NCI-H2081 (cell line): ENCODE measurements at regions not wholly inside any gene's neighbourhood (a gene's known extent, or its start where the extent isn't known, plus 50 kb on each side); places are given as distances from the start of the nearest gene placed in this dataset.
A peak's percentile ranks its signal among the peaks of the same experiment; 100 is the strongest.
"Not testable (repeated sequence)": the region's sequence is repeated elsewhere in the genome, so short reads cannot be mapped to it uniquely, and the experiment has no call there.

Source experiments
- DNase-seq, 2 experiments: peaks; one replicate each; lab custom pipeline; 2025; lab: John Stamatoyannopoulos, UW

- peak; percentile 16 to 62 for DNase-seq
These were observed 783.2 kb upstream of the NEGR1 start for GRCh38 chr1:73065339-73066041.

- DNase-seq = no peak
These were observed 774.5 kb upstream of the NEGR1 start for GRCh38 chr1:73056826-73057225.

DNA sequence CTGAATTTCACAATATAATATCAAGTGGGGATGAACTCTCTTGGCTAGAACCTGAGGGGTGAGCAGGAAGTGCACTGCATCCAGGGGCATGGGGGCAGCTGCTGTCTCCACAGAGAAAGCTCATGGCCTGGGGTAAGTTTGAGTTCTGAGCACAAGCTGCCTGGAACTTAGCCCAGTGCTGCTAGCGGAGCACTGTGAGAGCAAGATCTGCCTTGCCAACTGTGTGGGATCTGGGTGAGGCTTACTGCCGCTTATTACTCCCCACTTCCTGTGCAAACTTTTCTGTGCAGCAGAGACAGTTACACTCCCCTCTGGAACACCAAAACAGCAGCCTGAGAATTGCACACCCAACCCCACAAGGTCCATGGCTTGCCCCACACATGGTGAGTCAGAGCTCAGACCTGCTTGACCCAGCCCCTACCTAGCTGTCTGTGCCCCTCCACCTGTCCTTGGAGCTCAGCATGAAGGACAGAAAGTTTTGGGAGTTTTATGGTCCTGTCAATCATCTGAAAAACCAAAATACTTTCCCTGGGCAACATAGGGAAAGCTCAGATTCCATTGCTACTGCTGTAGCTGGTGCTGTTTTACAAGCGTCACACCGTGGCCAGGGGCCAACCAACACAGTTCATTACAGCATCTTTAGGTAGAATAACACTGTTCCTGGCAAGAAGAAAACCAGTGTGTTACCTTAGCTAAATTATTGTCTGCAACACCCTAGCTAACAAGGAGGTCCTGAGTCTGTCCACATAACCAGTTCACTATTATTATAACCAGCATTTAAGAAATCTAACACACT, 762.1 kb upstream of the NEGR1 start:
- DNase-seq = no peak

- no peak for DNase-seq
These were observed 760.1 kb upstream of the NEGR1 start for GRCh38 chr1:73042403-73042802.

- no peak for DNase-seq
These were observed 758.5 kb upstream of the NEGR1 start for GRCh38 chr1:73040811-73041210.

DNA sequence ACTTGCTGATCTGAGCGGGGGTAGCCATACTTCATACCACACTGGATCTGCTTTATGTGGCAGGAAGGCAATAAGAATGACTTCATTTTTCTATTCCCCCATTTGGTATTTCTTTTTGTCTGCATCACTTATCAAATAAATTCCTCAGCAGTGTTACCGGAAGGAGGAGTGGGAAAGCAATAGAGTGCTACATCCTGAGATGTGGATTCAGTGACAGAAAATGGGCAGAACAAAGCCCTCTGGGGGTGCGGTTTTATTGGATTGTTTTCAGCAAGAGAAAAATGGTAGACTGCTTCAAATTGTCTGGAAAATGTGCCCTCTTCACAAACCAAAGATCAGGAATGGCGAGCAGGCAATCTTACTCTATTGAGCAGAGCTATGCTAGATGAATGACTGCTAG, 751.9 kb upstream of the NEGR1 start:
- no peak for DNase-seq

- no peak for DNase-seq
These were observed 751.3 kb upstream of the NEGR1 start for GRCh38 chr1:73033640-73034039.

DNA sequence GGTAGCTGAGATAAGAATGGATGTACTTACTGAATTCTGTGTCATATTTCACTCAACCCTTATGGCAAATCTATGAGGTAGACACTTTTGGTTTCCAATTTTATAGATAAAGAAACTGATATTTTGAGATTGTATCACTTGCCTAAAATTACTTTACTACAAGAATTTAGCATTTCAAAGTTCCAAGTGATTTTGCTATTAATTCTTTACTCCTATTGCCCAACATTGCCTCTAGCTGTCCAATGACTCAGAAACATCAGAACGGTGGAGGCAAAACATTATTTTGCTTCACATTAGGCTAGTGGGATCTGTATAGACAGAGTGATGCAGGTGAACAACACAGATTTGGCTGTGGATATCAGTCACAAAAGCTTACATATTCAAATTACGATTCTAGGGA, 747.2 kb upstream of the NEGR1 start:
- DNase-seq = no peak

- DNase-seq = no peak
These were observed 743.8 kb upstream of the NEGR1 start for GRCh38 chr1:73026114-73026513.

GRCh38 chr1:73009938-73010337, 727.6 kb upstream of the NEGR1 start:
- DNase-seq = peak in 1 of 2 experiments; percentile 5

GRCh38 chr1:73009311-73009710, 727.0 kb upstream of the NEGR1 start:
- no peak for DNase-seq

DNA sequence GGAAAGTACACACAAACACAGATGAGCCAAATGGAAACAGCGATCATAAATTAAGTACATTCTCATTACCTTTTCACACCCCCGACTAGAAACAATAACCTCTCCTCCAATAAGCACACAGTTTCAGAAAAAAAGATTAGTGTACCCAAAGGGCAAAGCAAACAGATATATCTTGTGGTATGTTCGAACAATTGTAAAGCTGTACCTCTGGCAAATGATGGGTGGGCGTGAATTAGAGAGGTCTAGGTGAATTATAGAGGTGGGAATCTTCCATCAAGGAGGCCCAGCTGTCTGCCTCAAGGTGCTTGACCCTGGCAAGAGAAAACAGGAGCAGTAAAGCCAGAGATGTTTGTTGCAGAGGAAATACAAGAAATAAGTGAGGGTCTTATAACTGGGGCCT, 715.3 kb upstream of the NEGR1 start:
- DNase-seq = no peak

DNA sequence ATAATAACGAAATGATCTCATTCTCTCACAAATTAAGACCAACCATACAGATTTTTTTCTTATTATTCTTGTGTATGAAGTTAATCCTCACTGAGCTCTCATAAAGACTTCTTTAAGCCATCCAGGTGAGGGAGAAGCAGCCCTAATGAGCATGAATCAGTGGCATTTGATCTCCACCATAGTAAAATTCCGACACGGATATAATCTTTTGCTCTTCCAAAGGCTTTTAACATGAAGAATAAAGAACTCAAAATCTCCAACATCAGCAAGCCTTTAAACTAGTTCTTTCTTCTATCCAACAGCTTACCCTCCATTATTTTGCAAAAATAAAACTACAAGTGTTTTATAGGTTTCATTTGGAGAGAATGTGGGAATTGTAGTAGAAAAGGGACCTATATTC, 714.7 kb upstream of the NEGR1 start:
- DNase-seq = no peak

DNA sequence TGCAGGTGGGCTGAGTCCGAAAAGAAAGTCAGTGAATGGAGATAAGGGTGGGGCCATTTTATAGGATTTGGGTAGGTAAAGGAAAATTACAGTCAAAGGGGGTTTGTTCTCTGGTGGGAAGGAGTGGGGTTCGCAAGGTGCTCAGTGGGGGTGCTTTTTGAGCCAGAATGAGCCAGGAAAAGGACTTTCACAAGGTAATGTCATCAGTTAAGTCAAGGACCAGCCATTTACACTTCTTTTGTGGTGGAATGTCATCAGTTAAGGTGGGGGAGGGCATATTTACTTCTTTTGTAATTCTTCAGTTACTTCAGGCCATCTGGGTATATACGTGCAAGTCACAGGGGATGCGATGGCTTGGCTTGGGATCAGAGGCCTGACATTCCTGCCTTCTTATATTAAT, 705.5 kb upstream of the NEGR1 start:
- DNase-seq = not testable (repeated sequence)

DNA sequence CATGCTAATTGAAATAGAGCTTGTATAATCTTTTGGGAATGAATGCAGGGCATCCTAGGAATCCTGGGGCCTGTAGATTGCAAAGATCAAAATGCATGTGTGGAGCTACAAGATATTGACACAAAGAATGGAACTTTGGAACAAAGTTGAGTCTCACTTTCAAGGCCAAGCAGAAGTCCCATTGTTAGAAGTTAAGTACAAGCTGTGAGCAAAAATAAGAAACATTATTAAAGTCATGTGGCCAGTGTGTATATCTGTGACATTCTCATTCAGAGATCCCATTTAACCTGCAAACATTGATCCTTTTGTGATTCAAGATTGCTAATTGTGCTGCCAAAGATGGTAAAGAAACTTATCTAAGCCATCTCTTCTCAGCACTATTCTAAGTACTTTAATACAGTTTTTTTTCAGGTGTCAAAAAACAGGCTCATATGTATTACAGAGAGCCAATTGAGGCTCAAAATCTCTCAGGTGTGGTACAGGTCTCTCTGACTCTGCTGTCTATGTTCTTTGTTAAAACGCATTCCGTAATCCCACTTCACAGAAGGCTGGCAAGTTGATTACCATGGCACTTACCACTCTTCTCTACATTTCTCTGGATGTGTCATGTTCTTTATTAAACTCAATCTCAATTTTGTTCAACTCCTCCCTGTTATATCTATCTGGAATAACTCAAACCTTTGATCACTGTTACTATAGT, 704.4 kb upstream of the NEGR1 start:
- DNase-seq = no peak

DNA sequence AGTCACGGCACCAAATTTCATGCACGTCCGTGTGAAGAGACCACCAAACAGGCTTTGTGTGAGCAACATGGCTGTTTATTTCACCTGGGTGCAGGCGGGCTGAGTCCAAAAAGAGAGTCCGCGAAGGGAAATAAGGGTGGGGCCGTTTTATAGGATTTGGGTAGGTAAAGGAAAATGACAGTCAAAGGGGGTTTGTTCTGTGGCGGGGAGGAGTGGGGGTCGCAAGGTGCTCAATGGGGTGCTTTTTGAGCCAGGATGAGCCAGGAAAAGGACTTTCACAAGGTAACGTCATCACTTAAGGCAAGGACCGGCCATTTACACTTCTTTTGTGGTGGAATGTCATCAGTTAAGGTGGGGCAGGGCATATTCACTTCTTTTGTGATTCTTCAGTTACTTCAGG, 702.7 kb upstream of the NEGR1 start:
- DNase-seq = not testable (repeated sequence)

DNA sequence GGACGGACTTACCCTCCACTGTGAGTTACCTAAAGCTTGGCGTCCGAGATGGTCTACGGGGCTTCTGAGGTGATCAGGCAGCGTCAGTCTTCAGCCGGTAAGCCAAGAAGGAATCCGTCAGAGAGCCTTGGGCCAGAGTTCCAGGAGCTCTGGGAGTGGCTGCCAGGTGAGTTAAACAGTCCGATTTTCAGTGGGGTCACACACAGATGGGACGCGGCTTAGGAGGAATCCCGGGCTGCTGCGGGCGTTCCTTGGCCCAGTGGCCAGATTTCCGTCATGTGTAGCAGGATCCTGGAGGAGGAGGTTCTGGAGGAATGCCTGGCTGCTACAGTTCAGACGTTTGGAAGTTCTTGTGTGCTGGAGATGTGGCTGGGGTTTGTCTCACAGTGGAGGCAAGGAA, 700.7 kb upstream of the NEGR1 start:
- not testable (repeated sequence) for DNase-seq

GRCh38 chr1:72969461-72969860, 687.1 kb upstream of the NEGR1 start:
- no peak for DNase-seq

DNA sequence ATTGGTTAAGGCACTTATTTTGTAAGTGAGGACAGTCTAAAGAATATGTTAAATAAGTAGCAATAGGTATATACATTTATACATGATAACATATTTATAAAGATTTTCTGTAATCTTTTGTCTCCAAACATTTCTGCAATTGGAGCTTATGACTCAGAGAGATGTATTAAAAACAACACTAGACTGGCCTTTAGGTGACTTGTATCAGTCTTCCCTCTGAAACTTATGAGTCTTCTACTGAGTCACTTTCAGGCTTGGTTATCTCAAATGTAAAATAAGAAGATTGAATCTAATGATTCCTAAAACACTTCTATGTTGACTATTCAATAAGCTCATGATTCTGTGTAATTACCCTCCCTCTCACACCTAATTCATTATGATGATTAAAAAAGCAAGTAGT, 672.6 kb upstream of the NEGR1 start:
- DNase-seq = no peak

GRCh38 chr1:72950900-72951299, 668.6 kb upstream of the NEGR1 start:
- not testable (repeated sequence) for DNase-seq

- no peak for DNase-seq
These were observed 664.7 kb upstream of the NEGR1 start for GRCh38 chr1:72946903-72947499.

DNA sequence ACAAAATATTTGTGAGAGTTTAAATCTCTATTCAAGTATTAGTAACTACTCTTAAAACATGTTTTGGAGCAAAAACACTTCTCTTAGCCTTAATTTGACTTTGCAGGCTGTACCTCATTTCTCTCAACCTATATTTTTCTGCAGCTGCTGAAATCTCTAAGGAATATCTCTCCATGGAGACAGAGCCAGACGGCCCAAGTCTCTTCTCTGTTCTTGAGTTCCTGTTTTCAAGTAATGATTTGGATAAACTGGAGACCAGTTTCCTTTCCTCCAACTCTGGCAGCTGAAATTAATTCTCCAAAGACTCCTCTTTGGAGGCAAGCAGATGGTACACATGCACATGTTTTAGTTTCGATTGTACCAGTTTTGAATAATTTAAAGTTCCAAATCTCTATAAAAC, 659.7 kb upstream of the NEGR1 start:
- DNase-seq = no peak

- no peak for DNase-seq
These were observed 656.1 kb upstream of the NEGR1 start for GRCh38 chr1:72938408-72938807.
